DMS153 treated with DMSO at 0.1 percent for 48 hours (cell line): ENCODE measurements at regions not wholly inside any gene's neighbourhood (a gene's known extent, or its start where the extent isn't known, plus 50 kb on each side); places are given as distances from the start of the nearest gene placed in this dataset.
A peak's percentile ranks its signal among the peaks of the same experiment; 100 is the strongest.
"Not testable (repeated sequence)": the region's sequence is repeated elsewhere in the genome, so short reads cannot be mapped to it uniquely, and the experiment has no call there.

ENCODE experiments used
- DNase-seq: peaks from one replicate; lab custom pipeline; 2025; ENCODE audit not compliant: unreplicated experiment; lab: John Stamatoyannopoulos, UW

DNA sequence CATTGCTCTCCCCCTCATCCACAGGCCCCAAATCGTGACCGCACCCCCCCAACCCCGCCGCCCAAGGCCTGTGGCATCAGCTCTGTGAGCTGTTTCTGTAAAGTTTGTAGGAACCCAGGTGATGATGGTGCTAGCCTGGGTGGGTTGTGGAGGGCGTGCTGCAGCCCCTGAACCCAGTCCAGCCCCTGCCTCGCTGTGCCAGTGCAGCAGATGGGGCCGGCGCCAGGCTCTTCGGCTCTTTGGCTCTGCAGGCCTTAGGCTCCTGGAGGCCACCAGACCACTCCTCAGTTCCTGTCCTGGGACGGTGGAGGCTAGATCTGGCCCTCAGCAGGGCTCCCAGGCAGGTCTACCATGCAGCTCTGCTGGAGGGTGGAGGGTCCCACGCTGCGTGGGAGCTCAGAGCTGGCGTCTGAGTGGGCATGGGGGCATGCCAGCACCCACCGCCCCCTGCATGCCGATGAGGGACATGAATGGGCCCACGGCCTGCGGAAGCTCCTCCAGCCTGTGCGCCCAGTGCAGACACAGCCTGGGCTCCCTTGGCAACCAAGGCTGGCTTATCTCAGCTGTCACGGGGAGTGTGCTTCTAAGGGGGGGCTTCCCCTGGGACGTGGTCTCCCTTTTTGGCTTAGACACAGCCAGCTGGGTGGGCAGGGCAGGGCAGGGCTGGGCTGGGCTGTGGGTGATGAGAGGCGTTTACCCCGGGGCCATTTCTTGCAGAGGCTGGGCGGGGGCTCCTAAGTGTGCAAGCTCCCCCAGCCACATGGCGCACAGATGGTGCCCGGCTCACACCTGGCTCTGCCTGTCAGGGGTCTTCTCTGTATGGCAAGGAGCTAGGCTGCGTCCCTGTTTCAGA, 1187.6 kb downstream of the BRD1 start:
- no peak for DNase-seq

GRCh38 chr22:48639021-48639795, 1188.5 kb downstream of the BRD1 start:
- DNase-seq: no peak

- DNase-seq: no peak
Observed at GRCh38 chr22:48637231-48637630, 1190.4 kb downstream of the BRD1 start.

GRCh38 chr22:48636746-48637145, 1190.9 kb downstream of the BRD1 start:
- no peak for DNase-seq

DNA sequence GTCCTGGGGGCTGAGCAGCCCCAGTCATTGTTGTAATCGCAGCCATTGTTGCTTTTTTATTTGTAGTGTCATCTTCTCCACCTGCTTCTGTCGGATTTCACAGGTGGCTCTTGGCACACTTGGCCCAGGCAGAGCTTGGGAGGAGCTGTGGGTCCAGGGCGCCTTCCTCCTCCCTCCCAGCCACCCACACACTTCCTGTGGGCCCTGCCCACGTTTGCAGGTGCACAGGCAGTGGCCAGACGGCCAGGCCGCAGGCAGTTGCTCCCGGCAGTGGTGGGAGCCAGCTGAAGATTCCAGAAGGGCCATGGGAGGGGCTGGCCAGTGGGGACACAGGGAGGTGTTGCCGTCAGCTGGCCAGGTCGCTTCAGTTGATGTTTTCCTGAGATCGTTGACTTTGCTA, 1191.9 kb downstream of the BRD1 start:
- peak; percentile 74 for DNase-seq

- DNase-seq: no peak
Observed at GRCh38 chr22:48635031-48635430, 1192.6 kb downstream of the BRD1 start.

DNA sequence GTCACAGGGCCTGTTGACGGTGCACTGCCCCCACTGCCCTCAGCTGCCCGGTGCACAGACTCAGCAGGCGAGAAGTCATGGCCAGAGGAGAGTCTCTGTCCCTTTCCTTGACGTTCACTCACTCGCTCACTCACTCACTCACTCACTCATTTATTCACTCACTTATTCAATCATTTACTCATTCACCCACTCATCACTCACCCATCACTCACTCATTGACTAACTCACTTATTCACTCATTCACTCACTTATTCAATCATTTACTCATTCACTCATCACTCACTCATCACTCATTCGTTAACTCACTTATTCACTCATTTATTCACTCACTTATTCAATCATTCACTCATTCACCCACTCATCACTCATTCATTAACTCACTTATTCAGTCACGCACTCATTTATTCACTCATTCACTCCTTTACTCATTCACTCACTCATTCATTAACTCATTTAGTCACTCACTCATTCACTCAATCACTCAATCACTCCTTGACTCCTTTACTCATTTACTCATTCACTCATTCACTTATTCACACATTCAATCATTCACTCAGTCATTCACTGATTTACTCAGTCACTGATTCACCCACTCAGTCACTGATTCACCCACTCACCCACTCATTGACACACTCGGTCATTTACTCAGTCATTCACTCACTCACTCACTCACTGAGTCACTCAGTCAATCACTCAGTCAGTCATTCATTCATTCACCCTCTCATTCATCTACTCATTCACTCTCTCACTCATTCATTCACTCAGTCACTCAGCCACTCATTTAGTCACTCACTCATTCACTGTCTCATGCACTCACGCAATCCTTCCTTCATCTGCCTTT, 1193.5 kb downstream of the BRD1 start:
- no peak for DNase-seq

DNA sequence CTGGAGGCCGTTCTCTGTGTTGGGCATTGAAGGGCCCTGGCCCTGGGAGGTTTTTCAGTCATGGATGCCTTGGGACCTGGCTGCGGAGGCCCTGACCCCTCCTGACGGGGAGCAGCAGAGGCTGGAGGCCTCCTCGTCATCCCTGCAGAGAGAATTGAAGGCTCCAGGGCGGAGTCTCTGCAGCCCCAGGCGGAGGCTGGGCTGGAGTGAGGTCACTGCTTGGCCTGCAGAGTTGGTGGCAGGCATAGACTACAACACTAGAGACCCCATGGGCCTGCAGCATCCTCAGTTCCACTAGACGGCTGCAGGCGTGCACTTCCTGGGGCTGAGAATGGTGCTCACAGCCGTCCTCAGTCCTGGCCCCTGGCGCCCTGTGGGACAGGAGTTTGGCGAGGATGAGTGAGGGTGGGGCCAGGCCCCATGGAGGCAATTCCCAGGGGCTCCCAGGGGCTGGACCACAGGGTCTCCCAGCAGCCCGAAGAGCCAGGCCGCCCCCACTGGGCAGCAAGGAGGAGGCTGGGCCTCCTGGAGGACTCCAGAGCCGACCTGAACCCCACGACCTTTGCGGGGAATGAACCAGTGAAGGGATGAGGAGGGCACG, 1194.9 kb downstream of the BRD1 start:
- no peak for DNase-seq

GRCh38 chr22:48631288-48631863, 1196.3 kb downstream of the BRD1 start:
- no peak for DNase-seq

GRCh38 chr22:48630848-48631247, 1196.8 kb downstream of the BRD1 start:
- no peak for DNase-seq

DNA sequence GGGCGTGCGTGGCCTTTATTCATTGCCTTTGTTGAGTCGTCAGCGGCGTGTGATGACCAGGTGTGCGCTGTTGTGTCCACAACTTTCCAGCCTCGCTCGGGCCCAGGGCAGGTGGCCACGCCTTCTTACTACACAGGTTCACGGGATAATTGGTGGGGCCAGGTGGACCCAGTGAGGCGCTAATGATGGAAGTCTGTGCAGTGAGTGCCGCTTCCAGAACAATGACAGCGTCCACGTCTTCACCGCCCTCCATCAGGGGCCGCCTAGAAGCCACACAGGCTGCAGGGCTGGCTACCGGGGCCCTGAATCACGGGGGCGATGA, 1197.3 kb downstream of the BRD1 start:
- DNase-seq: peak; percentile 22

- no peak for DNase-seq
Observed at GRCh38 chr22:48629631-48630432, 1197.8 kb downstream of the BRD1 start.

DNA sequence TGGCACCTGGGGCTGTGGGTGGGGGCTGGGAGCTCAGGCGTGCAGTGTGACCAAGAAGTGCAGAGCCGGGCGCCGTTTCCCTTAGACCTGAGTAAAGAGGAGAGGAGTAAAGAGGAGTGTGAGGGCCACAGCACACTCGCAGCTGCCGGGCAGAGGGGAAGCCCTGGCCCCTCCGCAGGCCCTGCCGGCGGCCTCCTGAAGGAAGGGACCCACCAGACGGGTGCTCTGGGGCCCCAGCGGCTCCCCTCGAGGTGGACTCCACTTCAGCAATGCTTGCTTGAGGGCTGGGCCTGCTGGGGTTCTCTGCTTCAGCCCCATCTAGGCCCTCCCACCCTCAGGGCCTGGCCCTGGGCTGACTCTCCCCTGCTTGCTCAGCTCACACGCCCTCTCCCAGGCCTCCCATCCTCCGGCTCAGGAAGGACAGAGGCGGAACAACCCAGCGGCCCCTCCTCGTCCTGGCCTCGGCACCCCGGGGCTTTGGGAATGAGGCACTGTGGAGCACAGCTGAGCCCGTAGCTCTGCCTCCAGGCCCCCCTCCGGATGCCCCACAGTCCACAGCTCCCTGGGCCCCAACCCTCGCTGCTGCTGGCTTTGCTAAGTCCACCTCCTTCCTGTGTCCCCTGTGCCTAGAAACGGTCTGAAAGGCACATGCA, 1198.7 kb downstream of the BRD1 start:
- no peak for DNase-seq

DNA sequence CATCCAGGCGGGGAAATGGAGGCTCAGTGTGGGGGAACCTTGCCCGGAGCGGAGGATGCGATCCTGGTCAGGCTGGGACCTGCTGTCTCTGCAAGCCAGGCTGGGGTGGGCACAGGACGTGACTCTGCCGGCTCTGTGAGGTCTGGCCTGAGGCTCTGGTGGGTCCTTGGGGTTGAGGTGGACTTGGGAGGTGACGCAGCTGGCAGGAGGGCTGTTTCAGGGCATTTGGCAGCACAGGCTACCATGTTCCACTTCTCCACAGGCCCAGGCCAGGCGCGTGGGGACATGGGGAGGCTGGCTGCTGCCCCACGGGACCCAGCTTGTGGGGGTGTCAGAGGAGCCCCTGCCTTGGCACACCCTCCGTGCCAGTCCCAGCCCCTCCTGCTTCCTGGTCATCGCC, 1199.7 kb downstream of the BRD1 start:
- DNase-seq: no peak

- DNase-seq: no peak
Observed at GRCh38 chr22:48627203-48627602, 1200.5 kb downstream of the BRD1 start.

- no peak for DNase-seq
Observed at GRCh38 chr22:48624401-48624800, 1203.3 kb downstream of the BRD1 start.

DNA sequence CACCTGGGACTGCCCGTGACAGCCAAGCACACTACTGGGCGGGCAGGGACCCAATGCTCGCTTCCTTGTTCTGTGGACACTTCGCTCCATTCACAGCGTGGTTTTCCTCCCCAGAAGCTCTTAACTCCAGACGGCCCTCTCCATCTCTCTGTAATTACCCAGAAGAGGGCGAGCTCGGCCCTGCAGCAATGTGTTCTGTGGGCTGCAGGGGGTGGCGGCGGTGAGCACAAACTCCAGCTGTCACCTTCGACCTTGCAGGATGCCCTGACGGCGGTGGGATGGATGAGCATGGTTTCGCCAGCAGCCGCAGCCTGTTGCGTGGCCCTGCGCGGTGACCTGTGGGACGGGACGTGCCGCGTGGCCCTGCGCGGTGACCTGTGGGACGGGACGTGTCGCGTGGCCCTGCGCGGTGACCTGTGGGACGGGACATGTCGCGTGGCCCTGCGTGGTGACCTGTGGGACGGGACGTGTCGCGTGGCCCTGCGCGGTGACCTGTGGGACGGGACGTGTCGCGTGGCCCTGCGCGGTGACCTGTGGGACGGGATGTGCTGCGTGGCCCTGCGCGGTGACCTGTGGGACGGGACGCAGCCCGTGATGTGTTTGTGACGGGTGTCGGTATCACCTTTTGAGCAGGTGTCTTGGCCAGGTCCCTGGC, 1204.7 kb downstream of the BRD1 start:
- DNase-seq: no peak

DNA sequence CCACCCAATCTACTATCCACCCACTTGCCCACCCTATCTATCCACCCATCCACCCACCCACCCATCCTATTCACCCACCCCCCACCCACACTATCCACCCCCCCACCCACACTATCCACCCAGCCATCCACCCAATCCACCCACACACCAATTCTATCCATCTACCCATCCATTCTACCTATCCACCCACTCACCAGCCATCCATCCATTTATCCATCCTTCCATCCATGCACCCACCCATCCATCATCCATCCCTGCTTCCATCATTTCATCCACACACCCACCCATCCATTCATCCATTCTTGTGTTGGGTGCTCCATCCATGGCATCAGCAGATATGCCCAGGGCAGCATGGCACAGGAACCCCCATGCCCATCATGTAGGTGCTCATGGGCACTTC, 1206.6 kb downstream of the BRD1 start:
- no peak for DNase-seq

GRCh38 chr22:48620460-48620859, 1207.2 kb downstream of the BRD1 start:
- not testable (repeated sequence) for DNase-seq
